Stimulated activated memory B cell treated with anti-CD40 and anti-IgM and Interleukin-4, amounts not matched to agents 10 μg/mL and 1 μg/mL and 100 μg/mL, for 72 hours (primary cell): ENCODE measurements at regions not wholly inside any gene's neighbourhood (a gene's known extent, or its start where the extent isn't known, plus 50 kb on each side); places are given as distances from the start of the nearest gene placed in this dataset.

Experiments used
- ATAC-seq: fragments of 150-1000 bp; cut with Tn5 transposase; 2 replicates; pipeline ENCODE4 v1.10.0; 2021
- H3K27ac Mint-ChIP-seq: one replicate; pipeline ENCODE4 v1.8.0; 2022; ENCODE audit warnings: mild to moderate bottlenecking, mixed read lengths
- H3K27me3 Mint-ChIP-seq: one replicate; pipeline ENCODE4 v1.8.0; 2022; ENCODE audit warnings: mixed read lengths
- H3K36me3 Mint-ChIP-seq: one replicate; pipeline ENCODE4 v1.8.0; 2022; ENCODE audit warnings: mixed read lengths
- H3K4me1 Mint-ChIP-seq: one replicate; pipeline ENCODE4 v1.8.0; 2022; ENCODE audit warnings: mixed read lengths
- H3K4me3 Mint-ChIP-seq: one replicate; pipeline ENCODE4 v1.8.0; 2022; ENCODE audit warnings: mild to moderate bottlenecking, moderate library complexity, mixed read lengths
- H3K9me3 Mint-ChIP-seq: one replicate; pipeline ENCODE4 v1.8.0; 2022; ENCODE audit warnings: mixed read lengths

DNA sequence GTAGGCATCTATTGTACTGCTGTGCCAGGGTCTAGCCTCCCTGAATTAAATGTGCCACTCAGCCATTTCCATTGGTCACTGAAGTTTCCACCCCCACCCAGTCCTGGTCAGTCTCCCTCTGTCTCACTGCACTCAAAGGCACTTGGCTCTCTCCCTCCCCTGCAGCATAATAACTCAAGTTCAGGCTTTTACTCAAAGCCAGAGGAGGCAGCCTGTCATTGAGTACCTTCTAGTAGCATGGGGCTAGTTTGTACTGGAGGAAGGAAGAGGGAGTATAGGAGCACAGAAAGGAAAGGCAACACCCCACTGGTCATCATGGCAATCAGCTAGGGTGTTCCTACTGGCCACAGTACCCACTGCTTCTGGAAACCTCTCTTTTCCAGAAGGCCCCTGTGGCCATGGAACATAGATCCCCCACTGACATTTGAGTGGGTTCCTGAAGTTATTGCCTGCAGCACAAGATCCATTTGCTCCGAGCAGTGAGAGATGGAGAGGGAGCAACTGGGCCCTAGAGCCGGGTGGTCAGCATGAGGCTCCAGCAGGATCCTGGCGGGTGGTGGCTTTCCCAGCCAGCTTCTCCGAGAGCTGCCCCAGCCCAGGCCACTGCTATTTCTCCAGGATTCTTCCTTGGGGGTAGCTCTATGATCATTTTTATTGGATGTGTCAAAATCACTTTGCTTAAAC, 89.9 kb upstream of the CPEB4 start:
- Mint-ChIP-seq H3K4me3 (no peak overlapping the region), H3K4me1 (peaks cover 4% of the 10 kb centered on the region), H3K27me3 (no peaks in the 10 kb centered on the region), H3K27ac (peak overlapping the region; percentile 23), H3K9me3 (no peaks in the 10 kb centered on the region), H3K36me3 (no peaks in the 10 kb centered on the region)
- no peak for ATAC-seq

DNA sequence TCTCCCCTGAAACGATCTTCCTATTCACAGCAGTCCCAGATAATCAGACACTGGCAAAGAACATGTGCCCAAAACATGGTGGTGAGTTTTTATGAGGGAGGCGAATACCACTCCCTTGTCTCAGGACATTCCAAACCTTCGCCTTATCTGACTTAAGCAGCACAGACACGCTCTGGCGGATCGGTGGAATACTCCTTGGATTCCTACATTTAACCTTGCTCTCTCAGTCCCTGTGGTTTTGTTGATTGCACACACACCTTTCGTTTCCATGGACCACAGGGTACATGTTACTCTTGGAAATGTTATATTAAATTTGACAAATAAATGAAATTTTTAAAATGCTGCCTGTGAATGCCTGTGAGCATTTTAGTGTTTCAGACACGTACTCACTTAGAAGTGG, 87.8 kb upstream of the CPEB4 start:
- Mint-ChIP-seq H3K27ac (no peak overlapping the region), H3K27me3 (no peaks in the 10 kb centered on the region), H3K4me3 (no peak overlapping the region), H3K4me1 (no peaks in the 10 kb centered on the region), H3K9me3 (peaks cover 5% of the 10 kb centered on the region), H3K36me3 (no peaks in the 10 kb centered on the region)
- ATAC-seq: no peak

DNA sequence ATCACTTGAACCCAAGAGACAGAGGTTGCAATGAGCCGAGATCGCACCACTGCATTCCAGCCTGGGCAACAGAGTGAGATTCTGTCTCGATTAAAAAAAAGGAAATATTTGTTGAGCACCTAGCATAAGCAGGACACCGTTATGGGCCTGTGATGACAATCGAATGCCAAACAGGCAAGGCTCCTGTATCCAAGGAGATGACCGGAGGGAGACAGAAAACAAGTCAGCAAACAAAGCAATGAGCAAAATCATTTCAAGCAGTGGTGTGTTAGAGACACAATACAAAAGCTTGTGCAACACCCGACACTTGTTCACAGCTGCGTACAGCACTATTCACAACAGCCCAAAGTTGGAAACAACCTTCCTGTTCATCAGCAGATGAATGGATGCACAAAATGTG, 87.1 kb upstream of the CPEB4 start:
- Mint-ChIP-seq H3K27me3 (no peaks in the 10 kb centered on the region), H3K4me3 (no peak overlapping the region), H3K36me3 (no peaks in the 10 kb centered on the region), H3K27ac (no peak overlapping the region), H3K9me3 (peaks cover 5% of the 10 kb centered on the region), H3K4me1 (no peaks in the 10 kb centered on the region)
- ATAC-seq: no peak

DNA sequence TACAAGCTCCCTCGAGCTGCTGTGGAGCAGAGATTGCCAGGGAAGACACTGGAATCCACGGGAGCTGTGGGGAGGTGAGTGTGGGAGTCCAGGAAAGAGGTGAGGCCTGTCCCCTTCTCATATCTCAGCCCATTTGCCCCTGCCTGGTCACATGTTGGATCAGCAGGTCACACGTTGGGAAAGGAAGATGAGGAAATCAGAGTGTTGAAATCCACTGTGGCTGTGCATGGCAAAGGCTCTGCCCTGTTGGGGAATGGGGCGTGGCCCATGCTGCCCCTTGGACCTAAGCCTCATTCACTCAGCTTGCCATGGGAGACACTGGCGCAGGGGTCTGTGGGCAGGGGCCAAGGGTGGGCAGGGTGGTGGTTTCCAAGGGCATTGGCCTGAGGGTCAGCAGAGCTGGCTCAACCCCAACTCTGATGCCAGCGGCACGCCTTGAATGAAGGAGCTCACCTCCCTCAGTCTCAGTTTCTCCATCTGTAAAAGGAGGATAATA, 85.4 kb upstream of the CPEB4 start:
- Mint-ChIP-seq H3K27ac (no peak overlapping the region), H3K9me3 (peaks cover 5% of the 10 kb centered on the region), H3K4me1 (no peaks in the 10 kb centered on the region), H3K36me3 (no peaks in the 10 kb centered on the region), H3K27me3 (no peaks in the 10 kb centered on the region), H3K4me3 (no peak overlapping the region)
- no peak for ATAC-seq

DNA sequence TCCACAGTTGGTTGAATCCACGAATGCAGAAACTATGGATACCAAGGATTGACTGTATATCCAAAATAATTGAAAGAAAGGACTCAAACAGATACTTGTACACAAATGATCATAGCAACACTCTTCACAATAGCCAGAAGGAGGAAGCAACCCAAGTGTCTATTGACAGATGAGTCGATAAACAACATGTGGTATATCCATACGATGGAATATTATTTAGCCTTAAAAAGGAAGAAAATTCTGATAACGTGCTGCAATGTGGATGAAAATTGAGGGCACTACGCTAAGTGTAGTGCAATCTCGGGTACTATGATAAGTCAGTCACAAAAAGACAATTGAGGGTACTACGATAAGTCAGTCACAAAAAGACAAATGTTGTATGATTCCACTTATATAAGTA, 83.6 kb upstream of the CPEB4 start:
- H3K36me3 Mint-ChIP-seq: no peaks in the 10 kb centered on the region
- peaks cover 5% of the 10 kb centered on the region for H3K9me3 Mint-ChIP-seq
- H3K4me3 Mint-ChIP-seq: no peak overlapping the region
- H3K27me3 Mint-ChIP-seq: no peaks in the 10 kb centered on the region
- no peaks in the 10 kb centered on the region for H3K4me1 Mint-ChIP-seq
- ATAC-seq: no peak
- H3K27ac Mint-ChIP-seq: no peak overlapping the region

DNA sequence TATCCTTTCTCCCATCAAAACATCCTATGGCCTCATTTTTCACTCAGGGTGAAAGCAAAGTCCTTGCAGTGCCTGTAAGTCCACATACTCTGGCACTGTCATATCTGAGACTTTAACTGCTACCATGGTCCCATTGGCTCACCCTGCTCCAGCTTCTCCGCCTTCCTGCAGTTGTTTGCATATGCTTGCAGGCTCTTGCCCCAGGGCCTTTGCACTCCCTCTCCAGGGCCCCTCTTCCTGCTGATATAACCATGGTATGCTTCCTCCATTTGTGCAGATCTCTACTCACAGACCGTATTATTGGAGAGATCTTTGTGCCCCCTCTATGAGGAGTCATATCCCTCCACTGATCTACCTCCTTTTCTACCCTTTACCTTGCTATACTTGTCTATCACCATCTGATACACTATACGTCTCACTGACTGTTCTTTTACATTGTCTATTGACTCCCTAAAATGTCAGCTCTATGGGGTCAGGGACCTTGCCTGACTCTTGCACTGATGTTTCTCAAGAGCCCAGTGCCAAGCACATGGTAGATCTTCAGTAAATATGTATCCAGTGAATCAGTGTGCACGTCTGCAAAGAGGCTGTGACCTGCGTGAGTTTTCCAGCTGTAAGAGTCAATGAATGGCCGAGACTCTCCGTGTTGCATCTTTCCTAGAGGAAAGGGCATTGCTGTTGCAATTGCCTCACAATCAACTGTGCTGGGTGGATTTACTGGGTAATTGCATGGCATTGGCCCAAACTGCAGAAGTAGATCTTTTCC, 81.7 kb upstream of the CPEB4 start:
- H3K27me3 Mint-ChIP-seq: no peaks in the 10 kb centered on the region
- H3K4me3 Mint-ChIP-seq: no peak overlapping the region
- no peak overlapping the region for H3K27ac Mint-ChIP-seq
- H3K4me1 Mint-ChIP-seq: peaks cover 13% of the 10 kb centered on the region
- H3K9me3 Mint-ChIP-seq: peaks cover 17% of the 10 kb centered on the region
- ATAC-seq: no peak
- H3K36me3 Mint-ChIP-seq: peaks cover 13% of the 10 kb centered on the region

DNA sequence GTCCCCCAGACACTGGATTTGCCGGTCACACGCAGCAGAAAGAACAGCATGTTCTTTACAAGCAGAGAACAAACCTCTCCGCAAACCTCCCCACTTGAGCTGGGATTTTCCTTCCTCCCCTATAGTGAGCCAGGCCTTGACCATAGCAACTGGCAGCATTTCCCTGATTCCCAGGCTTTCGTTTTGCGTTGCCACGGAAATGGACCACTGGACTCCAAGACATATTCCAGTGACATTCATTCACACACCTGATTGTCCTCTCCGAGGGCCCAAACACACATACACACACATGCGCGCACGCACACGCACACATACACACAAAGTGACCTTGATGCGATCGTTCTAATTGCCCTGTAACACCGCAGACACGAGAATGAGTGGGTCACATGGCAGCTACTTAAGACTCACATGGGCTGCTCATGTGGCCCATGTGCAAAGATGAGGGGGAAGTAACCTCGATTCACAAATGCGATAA, 80.9 kb upstream of the CPEB4 start:
- H3K9me3 Mint-ChIP-seq: peaks cover 17% of the 10 kb centered on the region
- H3K4me1 Mint-ChIP-seq: peaks cover 13% of the 10 kb centered on the region
- H3K27me3 Mint-ChIP-seq: no peaks in the 10 kb centered on the region
- H3K4me3 Mint-ChIP-seq: no peak overlapping the region
- no peak overlapping the region for H3K27ac Mint-ChIP-seq
- H3K36me3 Mint-ChIP-seq: peaks cover 13% of the 10 kb centered on the region
- no peak for ATAC-seq

DNA sequence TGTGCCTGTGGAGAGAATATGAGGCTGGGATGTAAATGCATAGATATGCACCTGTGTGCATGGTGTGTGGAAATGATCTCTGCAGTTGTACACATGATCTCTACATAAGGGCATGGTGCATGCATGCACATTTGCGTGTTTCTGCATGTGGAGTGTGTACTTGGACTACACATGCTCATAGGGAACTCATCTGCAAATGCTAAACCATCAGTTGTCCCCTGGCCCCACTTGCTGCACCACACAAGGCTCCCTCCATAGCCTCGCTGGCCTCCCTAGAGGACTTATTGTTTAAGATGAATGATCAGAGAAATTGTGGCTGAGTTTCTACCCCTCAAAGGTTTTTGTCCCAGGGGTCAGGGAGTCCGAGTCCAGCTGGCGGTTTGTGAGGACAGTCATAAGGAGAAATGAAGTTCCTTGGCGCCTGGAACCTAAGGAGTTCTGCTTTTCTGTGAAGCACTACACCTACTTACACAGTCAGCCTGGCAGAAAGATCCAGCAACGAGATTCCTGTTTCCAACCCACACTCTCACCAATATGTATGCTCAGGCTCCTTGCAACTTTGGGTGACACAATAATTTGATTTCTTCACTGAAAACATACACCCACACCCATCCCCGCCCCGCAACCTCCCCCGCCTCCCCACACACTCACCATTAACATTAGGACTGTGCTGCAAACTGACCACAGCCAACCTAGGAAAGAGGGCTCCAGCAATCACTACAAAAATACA, 79.9 kb upstream of the CPEB4 start:
- Mint-ChIP-seq H3K36me3 (peaks cover 13% of the 10 kb centered on the region), H3K9me3 (peaks cover 17% of the 10 kb centered on the region), H3K27me3 (no peaks in the 10 kb centered on the region), H3K4me1 (peaks cover 18% of the 10 kb centered on the region), H3K4me3 (no peak overlapping the region), H3K27ac (no peak overlapping the region)
- no peak for ATAC-seq

DNA sequence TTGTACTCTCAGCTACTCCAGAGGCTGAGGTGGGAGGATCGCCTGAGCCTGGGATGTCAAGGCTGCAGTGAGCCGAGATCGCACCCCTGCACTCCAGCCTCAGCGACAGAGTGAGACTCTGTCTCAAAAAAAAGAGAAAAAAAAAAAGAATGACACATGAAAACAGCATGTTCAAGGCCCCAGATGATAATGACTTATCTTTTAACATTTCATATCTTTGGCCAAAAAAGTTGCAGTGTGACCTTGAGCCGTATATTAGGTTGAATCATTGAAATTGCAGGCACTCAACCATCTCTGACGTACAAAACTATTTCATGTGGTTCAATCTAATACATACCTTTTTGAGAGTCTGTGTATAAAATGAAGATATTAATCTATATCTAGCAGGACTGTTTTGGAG, 79.1 kb upstream of the CPEB4 start:
- ATAC-seq: no peak
- no peak overlapping the region for H3K27ac Mint-ChIP-seq
- peaks cover 13% of the 10 kb centered on the region for H3K36me3 Mint-ChIP-seq
- H3K4me3 Mint-ChIP-seq: no peak overlapping the region
- no peaks in the 10 kb centered on the region for H3K27me3 Mint-ChIP-seq
- H3K4me1 Mint-ChIP-seq: peaks cover 26% of the 10 kb centered on the region
- H3K9me3 Mint-ChIP-seq: peaks cover 17% of the 10 kb centered on the region

DNA sequence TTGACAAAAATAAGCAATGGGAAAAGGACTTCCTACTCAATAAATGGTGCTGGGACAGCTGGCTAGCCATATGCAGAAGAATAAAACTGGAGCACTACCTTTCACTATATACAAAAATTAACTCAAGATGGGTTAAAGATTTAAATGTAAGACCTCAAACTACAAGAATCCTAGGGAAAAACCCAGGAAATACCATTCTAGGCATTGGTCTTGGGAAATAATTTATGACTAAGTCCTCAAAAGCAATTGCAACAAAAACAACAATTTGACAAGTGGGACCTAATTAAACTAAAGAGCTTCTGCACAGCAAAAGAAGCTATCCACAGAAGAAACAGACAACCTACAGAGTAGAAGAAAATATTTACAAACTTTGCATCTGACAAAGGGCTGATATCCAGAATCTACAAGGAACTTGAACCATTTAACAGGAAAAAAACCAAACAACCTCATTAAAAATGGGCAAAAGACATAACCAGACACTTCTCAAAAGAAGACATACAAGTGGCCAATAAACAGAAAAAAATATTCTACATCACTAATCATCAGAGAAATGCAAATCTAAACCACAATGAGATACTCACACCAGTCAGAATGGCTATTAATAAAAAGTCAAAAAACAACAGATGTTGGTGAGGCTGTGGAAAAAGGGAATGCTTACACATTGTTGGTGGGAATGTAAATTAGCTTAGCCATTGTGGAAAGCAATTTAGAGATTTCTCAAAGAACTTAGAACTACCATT, 75.2 kb upstream of the CPEB4 start:
- H3K4me1 Mint-ChIP-seq: peaks cover 55% of the 10 kb centered on the region
- ATAC-seq: no peak
- H3K9me3 Mint-ChIP-seq: peaks cover 16% of the 10 kb centered on the region
- H3K36me3 Mint-ChIP-seq: peaks cover 19% of the 10 kb centered on the region
- no peak overlapping the region for H3K4me3 Mint-ChIP-seq
- H3K27me3 Mint-ChIP-seq: no peaks in the 10 kb centered on the region
- H3K27ac Mint-ChIP-seq: no peak overlapping the region

DNA sequence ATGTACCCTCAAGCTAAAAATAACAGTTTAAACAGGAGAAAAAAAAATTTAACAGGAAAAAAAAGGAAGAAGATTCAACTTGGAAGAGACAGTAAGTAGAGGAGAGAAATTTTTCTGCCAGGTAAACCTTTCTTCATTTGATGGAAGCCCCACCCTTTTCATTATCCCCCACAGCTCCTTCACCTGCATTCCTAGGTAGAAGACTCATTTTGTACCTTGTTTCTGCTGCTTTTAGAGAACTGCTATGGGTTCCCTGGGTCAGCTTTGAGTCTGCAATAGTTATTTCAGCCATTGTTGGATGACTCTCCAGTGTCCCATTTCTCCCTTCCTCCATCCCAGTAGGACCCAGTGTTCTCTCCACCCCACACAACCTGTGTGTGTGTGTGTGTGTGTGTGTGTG, 74.1 kb upstream of the CPEB4 start:
- no peak for ATAC-seq
- Mint-ChIP-seq H3K4me1 (peaks cover 61% of the 10 kb centered on the region), H3K27me3 (no peaks in the 10 kb centered on the region), H3K9me3 (peaks cover 18% of the 10 kb centered on the region), H3K4me3 (no peak overlapping the region), H3K36me3 (peaks cover 23% of the 10 kb centered on the region), H3K27ac (peak overlapping the region; percentile 1)

DNA sequence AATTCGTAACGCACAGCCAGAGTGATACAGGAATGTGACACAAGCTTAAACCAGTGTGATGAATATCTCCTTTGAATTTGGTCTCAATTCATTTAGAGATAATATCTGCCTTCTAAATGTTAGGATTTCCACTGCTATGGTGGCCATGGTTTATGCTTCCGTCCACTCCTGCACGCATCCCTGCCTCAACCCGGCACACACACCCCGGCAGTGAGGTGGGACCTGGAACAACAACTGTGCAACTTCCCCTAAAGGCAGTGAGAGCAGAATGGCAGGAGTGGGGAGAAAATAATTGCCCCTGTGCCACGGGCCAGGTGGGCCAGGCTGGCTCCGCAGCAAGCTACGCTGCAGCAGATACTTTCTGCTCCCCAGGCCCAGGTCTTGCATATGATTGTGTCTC, 72.6 kb upstream of the CPEB4 start:
- Mint-ChIP-seq H3K27me3 (no peaks in the 10 kb centered on the region), H3K4me3 (no peak overlapping the region), H3K36me3 (peaks cover 25% of the 10 kb centered on the region), H3K27ac (peak overlapping the region; percentile 35), H3K9me3 (peaks cover 14% of the 10 kb centered on the region), H3K4me1 (peaks cover 69% of the 10 kb centered on the region)
- no peak for ATAC-seq

DNA sequence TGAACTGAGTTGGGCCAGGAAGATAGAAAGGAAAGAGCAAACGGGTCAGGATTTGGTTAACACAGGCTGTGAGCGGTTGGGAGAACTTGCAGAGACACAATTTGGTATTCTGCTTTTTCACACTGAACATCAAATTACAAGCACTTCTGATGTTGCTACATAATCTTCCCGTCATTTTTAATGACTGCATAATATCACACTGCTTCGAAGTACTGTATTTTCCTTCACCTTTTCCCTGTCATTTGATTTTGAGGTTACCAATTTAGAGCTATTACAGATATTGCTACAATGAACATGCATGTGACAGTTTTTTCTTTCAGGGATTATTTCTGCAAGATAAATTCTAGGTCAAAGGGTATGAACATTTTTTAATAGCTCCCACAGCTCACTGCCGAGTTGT, 71.4 kb upstream of the CPEB4 start:
- Mint-ChIP-seq H3K9me3 (peaks cover 6% of the 10 kb centered on the region), H3K27me3 (no peaks in the 10 kb centered on the region), H3K4me1 (peaks cover 73% of the 10 kb centered on the region), H3K36me3 (peaks cover 17% of the 10 kb centered on the region), H3K27ac (peak overlapping the region; percentile 35), H3K4me3 (no peak overlapping the region)
- no peak for ATAC-seq

DNA sequence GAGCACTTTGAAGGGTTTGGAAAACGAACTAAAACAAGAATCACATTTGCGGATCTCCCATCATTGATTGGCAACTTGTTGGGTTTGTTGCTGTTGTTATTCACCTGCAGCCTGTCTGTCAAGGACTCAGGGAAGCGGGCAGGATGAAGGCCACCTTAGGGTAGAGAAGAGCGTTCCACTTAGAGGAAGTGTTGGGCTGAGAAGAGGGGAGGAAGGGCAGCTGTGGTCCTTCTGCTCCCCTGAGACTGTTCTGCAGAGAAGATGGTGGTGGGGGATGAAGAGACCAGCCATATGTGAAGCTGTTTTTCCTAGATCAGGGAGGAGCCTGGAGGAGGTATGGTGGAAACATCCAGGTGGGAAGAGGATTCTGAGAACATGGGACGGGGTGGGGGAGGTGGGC, 70.6 kb upstream of the CPEB4 start:
- H3K9me3 Mint-ChIP-seq: peaks cover 6% of the 10 kb centered on the region
- H3K4me3 Mint-ChIP-seq: no peak overlapping the region
- no peaks in the 10 kb centered on the region for H3K27me3 Mint-ChIP-seq
- peak overlapping the region; percentile 36 for H3K27ac Mint-ChIP-seq
- no peak for ATAC-seq
- peaks cover 79% of the 10 kb centered on the region for H3K4me1 Mint-ChIP-seq
- H3K36me3 Mint-ChIP-seq: peaks cover 17% of the 10 kb centered on the region

DNA sequence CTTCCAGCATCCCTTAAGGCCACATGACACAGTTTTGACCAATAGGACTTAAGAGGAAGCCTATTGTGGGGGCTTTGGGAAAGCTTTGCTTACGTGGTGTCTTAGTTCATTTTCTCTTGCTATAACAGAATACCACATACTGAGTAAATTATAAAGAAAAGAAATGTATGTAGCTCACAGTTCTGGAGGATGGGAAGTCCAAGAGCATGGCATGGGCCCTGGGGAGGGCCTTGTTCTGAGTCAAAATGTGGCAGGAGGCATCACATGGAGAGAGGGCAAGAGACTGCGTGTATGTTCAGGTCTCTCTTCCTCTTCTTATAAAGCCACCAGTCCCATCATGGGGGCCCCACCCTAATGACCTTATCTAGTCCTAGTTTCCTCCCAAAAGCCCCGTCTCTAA, 68.6 kb upstream of the CPEB4 start:
- H3K36me3 Mint-ChIP-seq: peaks cover 17% of the 10 kb centered on the region
- peak; percentile 37 for ATAC-seq
- H3K9me3 Mint-ChIP-seq: peaks cover 6% of the 10 kb centered on the region
- H3K27ac Mint-ChIP-seq: peak overlapping the region; percentile 89
- H3K27me3 Mint-ChIP-seq: no peaks in the 10 kb centered on the region
- H3K4me3 Mint-ChIP-seq: no peak overlapping the region
- peaks cover 81% of the 10 kb centered on the region for H3K4me1 Mint-ChIP-seq
